ENCODE measurements at regions not wholly inside any gene's neighbourhood (a gene's known extent, or its start where the extent isn't known, plus 50 kb on each side); places are given as distances from the start of the nearest gene placed in this dataset.

DNA sequence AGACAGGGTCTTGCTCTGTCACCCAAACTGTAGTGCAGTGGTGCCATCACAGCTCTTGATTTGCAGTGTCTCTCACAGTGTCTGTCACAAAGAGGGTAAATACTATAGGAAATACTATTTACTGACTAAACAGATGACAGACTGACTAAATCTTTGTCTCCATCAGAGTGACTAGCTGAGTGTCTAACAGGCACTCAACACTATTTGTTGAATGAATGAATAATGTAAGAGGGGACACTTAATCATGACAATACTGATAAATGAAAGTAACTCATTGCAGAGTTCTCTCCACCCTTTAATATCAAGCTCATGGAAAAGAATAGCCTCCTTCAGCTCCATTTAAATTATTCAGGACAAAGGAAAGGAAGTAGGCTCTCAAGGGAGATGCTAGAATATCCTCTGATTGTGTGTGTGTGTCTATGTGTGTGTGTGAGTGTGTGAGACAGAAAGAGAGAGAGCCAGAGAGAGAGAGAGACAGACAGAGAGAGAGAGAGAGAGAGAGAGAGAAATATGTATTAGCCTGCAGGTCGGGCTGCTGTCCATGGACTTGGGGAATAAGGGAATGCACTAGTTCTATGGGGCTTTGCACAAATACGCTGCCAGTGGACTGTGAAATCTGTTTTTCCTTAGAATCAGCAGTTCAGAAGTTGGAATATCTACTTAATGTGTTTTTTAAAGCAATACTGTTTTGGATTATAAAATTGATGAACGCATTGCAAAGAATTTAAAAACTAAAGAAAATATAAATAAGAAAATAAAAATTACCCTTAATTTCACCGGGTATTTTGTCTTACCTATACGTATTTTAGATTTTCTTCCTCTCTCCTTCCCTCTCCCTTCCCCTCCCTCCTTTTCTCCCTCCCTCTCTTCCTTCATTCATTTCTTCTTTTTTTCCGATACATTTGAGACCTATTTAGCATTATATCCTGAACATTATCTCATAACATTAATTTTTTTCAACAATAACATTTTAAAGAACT lies 132.9 kb upstream of the LRIG1 start:
- TF ChIP-seq, protein P1, sequence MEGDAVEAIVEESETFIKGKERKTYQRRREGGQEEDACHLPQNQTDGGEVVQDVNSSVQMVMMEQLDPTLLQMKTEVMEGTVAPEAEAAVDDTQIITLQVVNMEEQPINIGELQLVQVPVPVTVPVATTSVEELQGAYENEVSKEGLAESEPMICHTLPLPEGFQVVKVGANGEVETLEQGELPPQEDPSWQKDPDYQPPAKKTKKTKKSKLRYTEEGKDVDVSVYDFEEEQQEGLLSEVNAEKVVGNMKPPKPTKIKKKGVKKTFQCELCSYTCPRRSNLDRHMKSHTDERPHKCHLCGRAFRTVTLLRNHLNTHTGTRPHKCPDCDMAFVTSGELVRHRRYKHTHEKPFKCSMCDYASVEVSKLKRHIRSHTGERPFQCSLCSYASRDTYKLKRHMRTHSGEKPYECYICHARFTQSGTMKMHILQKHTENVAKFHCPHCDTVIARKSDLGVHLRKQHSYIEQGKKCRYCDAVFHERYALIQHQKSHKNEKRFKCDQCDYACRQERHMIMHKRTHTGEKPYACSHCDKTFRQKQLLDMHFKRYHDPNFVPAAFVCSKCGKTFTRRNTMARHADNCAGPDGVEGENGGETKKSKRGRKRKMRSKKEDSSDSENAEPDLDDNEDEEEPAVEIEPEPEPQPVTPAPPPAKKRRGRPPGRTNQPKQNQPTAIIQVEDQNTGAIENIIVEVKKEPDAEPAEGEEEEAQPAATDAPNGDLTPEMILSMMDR (IDR thresholded peaks at IDR 0.05; ENCODE audit: insufficient read depth in 1 of 2, low read depth in 1 of 2, low read length in 1 of 2, severe bottlenecking in 1 of 2, unreplicated experiment in 1 of 2): no peak
- H3K36me3 Mint-ChIP-seq (ENCODE audit: insufficient read depth, unreplicated experiment): no peaks in the 10 kb centered on the region
- CTCF ChIA-PET: no interaction called here
- no peaks in the 10 kb centered on the region for H3K27me3 Mint-ChIP-seq (ENCODE audit: insufficient read depth, unreplicated experiment)
- Histone ChIP-seq H3K9me3 (no peaks in the 10 kb centered on the region), H3K36me3 (ENCODE audit: control insufficient read depth, insufficient read depth, low read length) (no peaks in the 10 kb centered on the region), H3K27me3 (replicated peaks; ENCODE audit: control insufficient read depth, insufficient read depth, low read length) (no peaks in the 10 kb centered on the region), H3K4me1 (no peaks in the 10 kb centered on the region), H3K4me3 (ENCODE audit: low read depth, low read length) (no peak overlapping the region)
- H3K27ac Mint-ChIP-seq (ENCODE audit: unreplicated experiment): no peak overlapping the region
- H3K9me3 Mint-ChIP-seq (ENCODE audit: unreplicated experiment): no peaks in the 10 kb centered on the region
- intact Hi-C loops (cut with micrococcal nuclease; ENCODE audit: unreplicated experiment): no loop called here
- BruUV-seq (replicated peaks): no TSS peak
- H3K4me3 Mint-ChIP-seq (ENCODE audit: unreplicated experiment): no peak overlapping the region
- H3K4me1 Mint-ChIP-seq (ENCODE audit: low read depth, unreplicated experiment): no peaks in the 10 kb centered on the region
- POLR2A ChIA-PET: no interaction called here
- no peak for DNase-seq

DNA sequence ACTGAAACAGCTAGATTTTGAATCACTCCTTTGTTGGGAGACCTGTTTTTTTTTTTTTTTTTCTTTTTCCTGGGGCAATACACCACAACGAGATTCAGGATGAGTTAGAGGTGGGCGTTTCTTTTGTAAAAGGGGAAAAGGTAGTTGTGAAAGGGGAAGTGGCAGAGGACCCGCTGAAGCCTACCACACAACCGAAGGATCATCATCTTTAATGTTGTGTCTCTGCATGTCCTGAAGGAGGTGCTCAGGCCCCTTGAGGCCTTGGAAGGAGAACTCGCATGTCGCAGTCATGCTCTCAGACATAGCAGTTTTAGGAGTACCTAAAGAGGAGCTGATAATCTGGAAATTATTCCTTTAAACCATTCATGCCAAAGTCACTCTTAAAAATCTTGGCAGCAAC lies 137.9 kb upstream of the LRIG1 start:
- BruUV-seq (replicated peaks): no TSS peak
- H3K4me1 Mint-ChIP-seq (ENCODE audit: low read depth, unreplicated experiment): no peaks in the 10 kb centered on the region
- no peaks in the 10 kb centered on the region for H3K36me3 ChIP-seq (ENCODE audit: control insufficient read depth, insufficient read depth, low read length)
- ChIA-PET POLR2A (no interaction called here), CTCF (interaction anchor here (0.6 kb wide), 1 partner anchor 13 kb away, joined by 6 read pairs; no protein-coding TSS in a partner anchor)
- peaks cover 10% of the 10 kb centered on the region for H3K4me1 ChIP-seq
- TF ChIP-seq, protein P1 (IDR thresholded peaks at IDR 0.05; ENCODE audit: insufficient read depth in 1 of 2, low read depth in 1 of 2, low read length in 1 of 2, severe bottlenecking in 1 of 2, unreplicated experiment in 1 of 2): no peak
- no peaks in the 10 kb centered on the region for H3K36me3 Mint-ChIP-seq (ENCODE audit: insufficient read depth, unreplicated experiment)
- H3K9me3 Mint-ChIP-seq (ENCODE audit: unreplicated experiment): no peaks in the 10 kb centered on the region
- intact Hi-C loops (cut with micrococcal nuclease; ENCODE audit: unreplicated experiment): loop anchor here (1.0 kb wide), 1 partner anchor 178 kb away; no protein-coding TSS in a partner anchor
- H3K4me3 ChIP-seq (ENCODE audit: low read depth, low read length): no peak overlapping the region
- H3K27me3 Mint-ChIP-seq (ENCODE audit: insufficient read depth, unreplicated experiment): no peaks in the 10 kb centered on the region
- H3K4me3 Mint-ChIP-seq (ENCODE audit: unreplicated experiment): no peak overlapping the region
- H3K27ac Mint-ChIP-seq (ENCODE audit: unreplicated experiment): no peak overlapping the region
- H3K9me3 ChIP-seq: no peaks in the 10 kb centered on the region
- DNase-seq: no peak
- H3K27me3 ChIP-seq (replicated peaks; ENCODE audit: control insufficient read depth, insufficient read depth, low read length): no peaks in the 10 kb centered on the region

DNA sequence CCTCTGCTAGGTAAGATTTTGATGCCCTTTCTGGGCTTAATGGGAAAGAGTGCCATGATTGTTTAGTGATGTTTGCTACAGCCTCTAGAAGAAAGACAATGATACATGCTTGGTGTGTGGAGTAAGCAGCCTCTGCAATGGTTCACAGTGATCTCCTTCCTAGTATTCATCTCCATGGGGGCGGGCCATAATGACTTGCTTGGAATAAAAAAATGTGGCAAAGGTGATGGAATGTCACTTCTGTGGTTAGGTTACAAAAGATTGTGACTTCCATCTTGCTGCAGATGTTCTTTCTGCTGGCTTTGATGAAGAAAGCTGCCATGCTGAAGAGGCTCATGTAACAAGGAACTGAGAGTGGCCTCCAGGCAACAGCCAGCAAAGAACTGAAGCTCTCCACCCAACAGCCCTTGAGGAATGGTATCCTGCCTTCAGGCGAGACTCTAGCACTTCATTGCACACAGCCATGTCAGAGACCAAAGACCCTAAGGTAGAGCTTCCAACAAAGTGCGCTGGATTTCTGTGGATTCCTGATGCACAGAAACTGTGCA lies 139.1 kb upstream of the LRIG1 start:
- POLR2A ChIA-PET: no interaction called here
- TF ChIP-seq, protein P1 (IDR thresholded peaks at IDR 0.05; ENCODE audit: insufficient read depth in 1 of 2, low read depth in 1 of 2, low read length in 1 of 2, severe bottlenecking in 1 of 2, unreplicated experiment in 1 of 2): no peak
- H3K4me1 Mint-ChIP-seq (ENCODE audit: low read depth, unreplicated experiment): no peaks in the 10 kb centered on the region
- CTCF ChIA-PET: interaction anchor here (0.6 kb wide), 1 partner anchor 37 kb away, joined by 3 read pairs; no protein-coding TSS in a partner anchor
- H3K27me3 ChIP-seq (replicated peaks; ENCODE audit: control insufficient read depth, insufficient read depth, low read length): no peaks in the 10 kb centered on the region
- no peaks in the 10 kb centered on the region for H3K27me3 Mint-ChIP-seq (ENCODE audit: insufficient read depth, unreplicated experiment)
- BruUV-seq (replicated peaks): no TSS peak
- no peaks in the 10 kb centered on the region for H3K36me3 Mint-ChIP-seq (ENCODE audit: insufficient read depth, unreplicated experiment)
- H3K27ac Mint-ChIP-seq (ENCODE audit: unreplicated experiment): no peak overlapping the region
- H3K4me3 ChIP-seq (ENCODE audit: low read depth, low read length): no peak overlapping the region
- intact Hi-C loops (cut with micrococcal nuclease; ENCODE audit: unreplicated experiment): no loop called here
- H3K4me1 ChIP-seq: peaks cover 10% of the 10 kb centered on the region
- no peak for DNase-seq
- H3K9me3 ChIP-seq: peaks cover 4% of the 10 kb centered on the region
- H3K36me3 ChIP-seq (ENCODE audit: control insufficient read depth, insufficient read depth, low read length): no peaks in the 10 kb centered on the region
- H3K9me3 Mint-ChIP-seq (ENCODE audit: unreplicated experiment): no peaks in the 10 kb centered on the region
- H3K4me3 Mint-ChIP-seq (ENCODE audit: unreplicated experiment): no peak overlapping the region
